GM12874 (cell line): ENCODE measurements at regions not wholly inside any gene's neighbourhood (a gene's known extent, or its start where the extent isn't known, plus 50 kb on each side); places are given as distances from the start of the nearest gene placed in this dataset.

Experiments
- CTCF ChIP-seq: IDR thresholded peaks from 2 replicates; pipeline ENCODE4 v1.5.1; 2011; ENCODE audit warnings: low read depth, mild to moderate bottlenecking, control low read depth, low read length, moderate library complexity; ENCODE audit not compliant: insufficient read depth

- TF ChIP-seq CTCF: no peak
Measured at GRCh38 chr18:68482815-68483214, 232.1 kb downstream of the TMX3 start.

DNA sequence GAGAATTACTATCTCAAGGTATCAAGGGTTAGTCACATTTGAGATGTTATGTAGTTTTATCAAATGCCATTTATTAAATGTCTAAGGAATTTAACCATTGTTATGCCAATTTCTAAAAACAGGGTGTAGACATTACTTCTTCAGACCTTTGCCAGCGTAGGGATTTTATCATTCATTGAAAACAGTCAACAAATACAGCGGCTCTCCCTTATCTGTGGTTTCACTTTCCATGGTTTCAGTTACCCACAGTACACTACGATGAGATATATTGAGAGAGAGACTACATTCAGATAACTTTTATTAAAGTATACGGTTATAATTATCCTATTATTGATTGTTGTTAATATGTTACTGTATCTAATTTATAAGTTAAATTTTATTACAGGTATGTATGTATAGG is 234.7 kb downstream of the TMX3 start:
- TF ChIP-seq CTCF: no peak

DNA sequence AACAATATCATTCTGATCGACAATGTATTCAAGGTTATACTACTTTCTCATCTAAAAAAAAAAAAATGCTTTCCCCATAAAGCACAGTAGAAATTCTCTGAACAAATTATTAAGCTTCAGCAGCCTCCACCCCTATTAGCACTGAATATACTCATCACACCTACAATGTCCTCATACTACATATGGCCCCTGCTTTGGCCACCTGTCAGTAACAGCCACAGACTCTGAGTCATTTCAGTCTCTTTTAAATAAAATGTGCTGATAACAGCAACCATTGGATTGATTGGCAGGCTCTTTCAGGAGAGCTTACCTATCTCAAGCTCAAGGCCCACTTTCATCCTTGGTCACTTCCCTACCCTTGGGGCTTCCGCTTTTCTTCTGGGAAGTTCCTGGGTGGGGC is 236.7 kb downstream of the TMX3 start:
- no peak for TF ChIP-seq CTCF

- TF ChIP-seq CTCF: no peak
Measured at GRCh38 chr18:68475883-68476282, 239.0 kb downstream of the TMX3 start.

DNA sequence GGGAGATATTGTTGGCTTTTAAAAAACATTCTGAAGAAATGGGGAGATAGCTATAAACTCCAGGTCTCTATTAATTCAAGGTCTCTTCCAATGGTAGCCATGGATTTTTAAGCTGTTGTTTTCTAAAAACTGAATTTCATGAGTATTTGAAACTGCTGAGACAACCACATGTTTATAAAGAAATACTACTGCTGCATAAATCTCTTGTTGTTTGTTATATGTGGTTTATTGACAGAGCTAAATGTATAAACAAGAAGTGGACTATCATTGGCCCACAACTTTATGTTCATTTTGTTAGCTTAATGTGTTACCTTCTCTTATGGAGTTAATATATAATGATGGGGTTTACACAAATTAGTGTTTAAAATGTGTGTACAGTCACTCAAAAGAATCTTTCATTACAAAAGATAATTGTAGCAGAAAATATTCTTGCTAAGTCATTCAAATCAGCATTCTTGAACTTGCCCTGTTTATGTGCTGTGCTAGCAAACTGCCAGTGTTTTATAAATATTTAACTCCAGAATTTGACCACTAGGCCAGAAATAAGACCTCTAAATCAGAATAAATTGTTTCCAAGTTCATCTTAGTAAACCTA is 242.1 kb downstream of the TMX3 start:
- TF ChIP-seq CTCF: no peak

DNA sequence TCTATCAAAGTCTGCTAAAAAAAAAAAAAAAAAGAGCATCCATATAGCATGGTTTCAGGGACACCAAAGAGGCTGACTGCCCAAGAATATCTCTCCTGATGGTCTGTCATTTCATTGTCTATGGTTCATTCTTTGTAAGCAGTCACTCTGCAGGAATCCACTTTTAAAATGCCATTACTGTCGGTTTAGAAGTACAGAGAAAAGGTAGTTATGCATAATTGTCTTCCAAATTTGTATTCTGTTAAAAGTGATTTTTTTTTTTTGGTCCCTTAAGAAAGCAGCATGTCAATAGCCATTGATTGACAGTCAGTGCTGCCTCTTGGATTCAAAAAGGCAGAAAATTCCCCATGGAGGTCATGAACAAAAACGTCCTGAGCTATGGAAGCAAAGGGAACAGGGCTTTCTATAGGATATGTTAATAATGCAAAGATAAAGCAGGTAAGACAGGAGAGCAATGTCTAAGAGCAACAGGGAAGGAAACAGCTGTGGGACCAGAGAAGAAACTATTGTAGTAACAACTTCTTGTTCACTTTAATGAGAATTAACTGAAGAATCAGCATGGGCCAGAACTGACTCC is 245.8 kb downstream of the TMX3 start:
- no peak for TF ChIP-seq CTCF

GRCh38 chr18:68467957-68468356 is 247.0 kb downstream of the TMX3 start:
- no peak for TF ChIP-seq CTCF

- no peak for TF ChIP-seq CTCF
Measured at GRCh38 chr18:68467329-68467728, 247.6 kb downstream of the TMX3 start.
